Prostate gland (tissue), 2 donors: ENCODE measurements at regions not wholly inside any gene's neighbourhood (a gene's known extent, or its start where the extent isn't known, plus 50 kb on each side); places are given as distances from the start of the nearest gene placed in this dataset.

Source experiments
- DNase-seq: peaks from one replicate; pipeline ENCODE4 v3.0.0-alpha.2; 2019; ENCODE audit warnings: low spot score
- H3K27ac ChIP-seq, 2 donors: fragments of 200-600 bp; sonication (generic); 2 replicates each; pipeline ENCODE4 v1.5.1; 2017 to 2019
- H3K27me3 ChIP-seq: fragments of 200-600 bp; sonication (generic); replicated peaks from 2 replicates; pipeline ENCODE4 v1.5.1; 2019; ENCODE audit not compliant: insufficient read depth
- H3K36me3 ChIP-seq, 2 donors: fragments of 200-600 bp; sonication (generic); 1 replicate in 1 of 2; 2 replicates in 1 of 2; pipeline versions ENCODE4 v1.5.1 to v1.8.1; 2017 to 2019
- H3K4me1 ChIP-seq: fragments of 200-600 bp; sonication (generic); replicated peaks from 2 replicates; pipeline ENCODE4 v1.5.1; 2019
- H3K4me3 ChIP-seq, 2 donors: fragments of 200-600 bp; sonication (generic); 2 replicates each; pipeline ENCODE4 v1.5.1; 2017 to 2019
- H3K9me3 ChIP-seq: fragments of 200-600 bp; sonication (generic); 2 replicates; pipeline ENCODE4 v1.5.1; 2017
- CTCF ChIP-seq, 4 experiments: fragments of 200-600 bp in 2 of 4; fragments of 450-650 bp in 2 of 4; sonication (generic) in 2 of 4; IDR thresholded peaks; 1 replicate in 3 of 4; 2 replicates in 1 of 4; pipeline ENCODE4 v1.5.1; 2016 to 2019; ENCODE audit warnings: antibody characterized with exemption in 4 of 4, mild to moderate bottlenecking in 2 of 4, moderate library complexity in 2 of 4
- POLR2A ChIP-seq: fragments of 450-650 bp; IDR thresholded peaks from one replicate; pipeline ENCODE4 v1.6.1; 2016; ENCODE audit warnings: antibody characterized with exemption, mild to moderate bottlenecking
- POLR2AphosphoS5 ChIP-seq: sonication (generic); formaldehyde crosslinking; IDR thresholded peaks from one replicate; pipeline ENCODE4 v1.6.1; 2017; ENCODE audit warnings: antibody characterized with exemption
- WGBS: methylation state at CpG from one replicate; pipeline ENCODE4 v1.1.5; 2018; 5-methylcytosine and 5-hydroxymethylcytosine counted together
- intact Hi-C: fragments of 100-400 bp; cut with DNase I; formaldehyde crosslinking; loops from one replicate; pipeline ENCODE4 v1.14.2; 2022

DNA sequence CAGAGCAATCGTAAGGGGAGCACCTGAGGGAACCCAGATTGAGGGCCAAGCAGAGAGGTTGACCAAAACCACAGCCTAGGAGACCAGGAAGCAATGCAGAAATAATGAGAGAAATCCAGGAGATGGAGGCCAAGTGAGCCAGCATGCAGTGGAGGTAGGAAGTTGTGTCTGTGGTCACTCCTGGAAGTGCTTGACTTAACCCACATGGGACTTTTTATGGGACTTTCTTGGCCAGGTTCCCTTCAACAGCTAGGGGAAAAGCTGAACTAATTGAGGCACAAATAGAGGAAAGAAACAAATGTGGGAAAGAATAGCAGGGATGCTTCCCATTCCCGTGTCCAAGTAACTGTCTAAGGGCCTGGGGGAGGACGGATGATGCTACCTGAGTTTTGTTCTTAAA, 293.2 kb upstream of the CLINT1 start:
- Histone ChIP-seq H3K4me1 (no peaks in the 10 kb centered on the region), H3K27me3 (no peaks in the 10 kb centered on the region), H3K36me3 (no peaks in the 10 kb centered on the region), H3K9me3 (no peaks in the 10 kb centered on the region), H3K4me3 (no peak overlapping the region), H3K27ac (no peak overlapping the region)
- intact Hi-C loops, result no loop called here
- WGBS, result 87% methylated on average over 3 of the region's 3 CpGs
- DNase-seq, result no peak
- TF ChIP-seq POLR2A (no peak), CTCF (IDR thresholded peaks at IDR 0.05) (no peak), POLR2AphosphoS5 (no peak)

- WGBS, result 33% methylated on average over 1 of the region's 1 CpG
- intact Hi-C loops, result no loop called here
- H3K27ac ChIP-seq, result no peak overlapping the region
- H3K36me3 ChIP-seq, result no peaks in the 10 kb centered on the region
- H3K4me3 ChIP-seq, result no peak overlapping the region
- no peaks in the 10 kb centered on the region for H3K9me3 ChIP-seq
- no peaks in the 10 kb centered on the region for H3K4me1 ChIP-seq
- H3K27me3 ChIP-seq, result no peaks in the 10 kb centered on the region
- no peak for DNase-seq
- no peak for TF ChIP-seq POLR2AphosphoS5
Observed at GRCh38 chr5:158147227-158147626, 288.3 kb upstream of the CLINT1 start.

DNA sequence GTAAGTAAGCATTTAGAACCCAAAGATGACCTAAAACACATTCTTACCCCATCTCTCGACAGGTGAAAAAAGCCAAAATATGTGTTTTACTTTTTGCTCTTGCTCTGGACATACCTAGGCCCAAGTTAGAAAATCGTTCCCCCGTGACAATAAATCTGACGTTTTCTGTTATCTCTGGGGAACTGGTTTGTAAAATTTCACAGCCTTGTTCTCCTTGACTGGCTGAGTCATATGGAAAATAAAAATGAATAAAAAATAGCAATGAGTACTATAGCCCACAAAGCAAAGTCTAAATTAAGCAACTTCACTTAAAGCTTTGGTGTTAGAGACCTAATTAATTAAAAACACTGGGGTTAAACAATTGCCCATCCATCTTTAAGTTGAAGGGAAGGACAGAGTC, 286.9 kb upstream of the CLINT1 start:
- TF ChIP-seq CTCF (IDR thresholded peaks at IDR 0.05) (no peak), POLR2A (no peak), POLR2AphosphoS5 (no peak)
- no peaks in the 10 kb centered on the region for H3K9me3 ChIP-seq
- intact Hi-C loops, result no loop called here
- no peak overlapping the region for H3K27ac ChIP-seq
- H3K36me3 ChIP-seq, result no peaks in the 10 kb centered on the region
- 85% methylated on average over 4 of the region's 4 CpGs for WGBS
- no peak for DNase-seq
- no peaks in the 10 kb centered on the region for H3K27me3 ChIP-seq
- no peaks in the 10 kb centered on the region for H3K4me1 ChIP-seq
- no peak overlapping the region for H3K4me3 ChIP-seq

GRCh38 chr5:158143081-158143480, 284.1 kb upstream of the CLINT1 start:
- no peak overlapping the region for H3K4me3 ChIP-seq
- no peak overlapping the region for H3K27ac ChIP-seq
- H3K9me3 ChIP-seq, result no peaks in the 10 kb centered on the region
- no peak for DNase-seq
- WGBS, result 67% methylated on average over 3 of the region's 3 CpGs
- H3K36me3 ChIP-seq, result no peaks in the 10 kb centered on the region
- intact Hi-C loops, result no loop called here
- no peak for TF ChIP-seq POLR2A
- TF ChIP-seq CTCF (IDR thresholded peaks at IDR 0.05), result no peak
- no peak for TF ChIP-seq POLR2AphosphoS5
- H3K27me3 ChIP-seq, result no peaks in the 10 kb centered on the region
- no peaks in the 10 kb centered on the region for H3K4me1 ChIP-seq

GRCh38 chr5:158142156-158142555, 283.2 kb upstream of the CLINT1 start:
- Histone ChIP-seq H3K4me3 (no peak overlapping the region), H3K4me1 (no peaks in the 10 kb centered on the region), H3K27ac (no peak overlapping the region), H3K27me3 (no peaks in the 10 kb centered on the region), H3K36me3 (no peaks in the 10 kb centered on the region), H3K9me3 (no peaks in the 10 kb centered on the region)
- TF ChIP-seq POLR2A (no peak), POLR2AphosphoS5 (no peak), CTCF (IDR thresholded peaks at IDR 0.05) (no peak)
- DNase-seq, result no peak
- intact Hi-C loops, result no loop called here
- 80% methylated on average over 3 of the region's 3 CpGs for WGBS
